Natural killer cell treated with Interleukin-12 subunit alpha and Interleukin-12 subunit beta and Interleukin-15 and Interleukin-18, amount 100 ng/mL, for 72 hours (primary cell): ENCODE measurements at regions not wholly inside any gene's neighbourhood (a gene's known extent, or its start where the extent isn't known, plus 50 kb on each side); places are given as distances from the start of the nearest gene placed in this dataset.

Source experiments
- ATAC-seq, 2 donors: fragments of 150-1000 bp; cut with Tn5 transposase in 1 of 2; sonication (Bioruptor Pico), chemical (Tn5 transposase) in 1 of 2; 2 replicates each; pipeline ENCODE4 v1.10.0; 2021
- DNase-seq: peaks from one replicate; pipeline ENCODE4 v3.0.0; 2022; ENCODE audit warnings: low spot score
- H3K27ac Mint-ChIP-seq, 2 donors: 1 replicate in 1 of 2; 2 replicates in 1 of 2; pipeline ENCODE4 v1.8.0; 2022; ENCODE audit warnings: mixed read lengths in 2 of 2, mild to moderate bottlenecking in 1 of 2, moderate library complexity in 1 of 2
- H3K27me3 Mint-ChIP-seq, 2 donors: 1 replicate in 1 of 2; 2 replicates in 1 of 2; pipeline ENCODE4 v1.8.0; 2022; ENCODE audit warnings: mixed read lengths in 2 of 2
- H3K36me3 Mint-ChIP-seq: one replicate; pipeline ENCODE4 v1.8.0; 2022; ENCODE audit warnings: mixed read lengths
- H3K4me1 Mint-ChIP-seq, 2 donors: 1 replicate in 1 of 2; 2 replicates in 1 of 2; pipeline ENCODE4 v1.8.0; 2022; ENCODE audit warnings: low read depth in 2 of 2, mixed read lengths in 2 of 2, mild to moderate bottlenecking in 1 of 2
- H3K4me3 Mint-ChIP-seq: one replicate; pipeline ENCODE4 v1.8.0; 2022; ENCODE audit warnings: mixed read lengths
- H3K9me3 Mint-ChIP-seq: 2 replicates; pipeline ENCODE4 v1.8.0; 2022; ENCODE audit warnings: mixed read lengths

- Mint-ChIP-seq H3K4me3 (no peak overlapping the region), H3K4me1 (no peaks in the 10 kb centered on the region), H3K36me3 (no peaks in the 10 kb centered on the region), H3K27ac (no peak overlapping the region), H3K9me3 (peaks cover under 1% of the 10 kb centered on the region), H3K27me3 (peaks cover 0 to 2% of the 10 kb centered on the region in 2 donors)
- no peak for ATAC-seq
- DNase-seq: no peak
These were observed 104.6 kb upstream of the GDF10 start for GRCh38 chr10:47195274-47195885.

GRCh38 chr10:47196691-47197090, 103.3 kb upstream of the GDF10 start:
- Mint-ChIP-seq H3K4me1 (no peaks in the 10 kb centered on the region), H3K4me3 (no peak overlapping the region), H3K27ac (no peak overlapping the region), H3K27me3 (peaks cover 0 to 12% of the 10 kb centered on the region in 2 donors), H3K36me3 (no peaks in the 10 kb centered on the region), H3K9me3 (peaks cover 5% of the 10 kb centered on the region)
- ATAC-seq: peak; percentile 21
- no peak for DNase-seq

GRCh38 chr10:47198221-47198620, 101.8 kb upstream of the GDF10 start:
- ATAC-seq (no peak), DNase-seq (no peak)
- Mint-ChIP-seq H3K36me3 (no peaks in the 10 kb centered on the region), H3K4me1 (no peaks in the 10 kb centered on the region), H3K27me3 (peaks cover 0 to 12% of the 10 kb centered on the region in 2 donors), H3K4me3 (no peak overlapping the region), H3K9me3 (peaks cover 5% of the 10 kb centered on the region), H3K27ac (no peak overlapping the region)

GRCh38 chr10:47205192-47205591, 94.8 kb upstream of the GDF10 start:
- Mint-ChIP-seq H3K4me3 (no peak overlapping the region), H3K4me1 (peaks cover 0 to 10% of the 10 kb centered on the region in 2 donors), H3K36me3 (no peaks in the 10 kb centered on the region), H3K27me3 (peaks cover 2 to 12% of the 10 kb centered on the region in 2 donors), H3K27ac (no peak overlapping the region), H3K9me3 (peaks cover 5% of the 10 kb centered on the region)
- DNase-seq: no peak
- ATAC-seq: no peak

- Mint-ChIP-seq H3K27ac (no peak overlapping the region), H3K4me1 (peaks cover 0 to 10% of the 10 kb centered on the region in 2 donors), H3K36me3 (no peaks in the 10 kb centered on the region), H3K9me3 (no peaks in the 10 kb centered on the region), H3K27me3 (peaks cover 0 to 2% of the 10 kb centered on the region in 2 donors), H3K4me3 (no peak overlapping the region)
- no peak for DNase-seq
- peak in 1 of 2 donors; percentile 45 for ATAC-seq
These were observed 93.3 kb upstream of the GDF10 start for GRCh38 chr10:47206449-47207280.

- Mint-ChIP-seq H3K27ac (no peak overlapping the region), H3K4me3 (no peak overlapping the region), H3K4me1 (peaks cover 0 to 10% of the 10 kb centered on the region in 2 donors), H3K27me3 (peaks cover 1 to 2% of the 10 kb centered on the region in 2 donors), H3K9me3 (no peaks in the 10 kb centered on the region), H3K36me3 (no peaks in the 10 kb centered on the region)
- ATAC-seq (peak in 1 of 2 donors; percentile 65), DNase-seq (no peak)
These were observed 92.7 kb upstream of the GDF10 start for GRCh38 chr10:47207281-47207615.

- Mint-ChIP-seq H3K36me3 (no peaks in the 10 kb centered on the region), H3K4me1 (peaks cover 0 to 10% of the 10 kb centered on the region in 2 donors), H3K4me3 (no peak overlapping the region), H3K9me3 (no peaks in the 10 kb centered on the region), H3K27me3 (peaks cover 2 to 8% of the 10 kb centered on the region in 2 donors), H3K27ac (no peak overlapping the region)
- no peak for DNase-seq
- ATAC-seq: no peak
These were observed 92.0 kb upstream of the GDF10 start for GRCh38 chr10:47207894-47208469.

GRCh38 chr10:47209466-47209865, 90.5 kb upstream of the GDF10 start:
- Mint-ChIP-seq H3K4me3 (no peak overlapping the region), H3K4me1 (peaks cover 0 to 10% of the 10 kb centered on the region in 2 donors), H3K27ac (no peak overlapping the region), H3K27me3 (peaks cover 2 to 8% of the 10 kb centered on the region in 2 donors), H3K36me3 (no peaks in the 10 kb centered on the region), H3K9me3 (no peaks in the 10 kb centered on the region)
- no peak for DNase-seq
- ATAC-seq: no peak

GRCh38 chr10:47214520-47214919, 85.5 kb upstream of the GDF10 start:
- H3K27me3 Mint-ChIP-seq: peaks cover 6 to 18% of the 10 kb centered on the region in 2 donors
- ATAC-seq (peak in 1 of 2 donors; percentile 36), DNase-seq (no peak)
- H3K27ac Mint-ChIP-seq: no peak overlapping the region
- H3K4me1 Mint-ChIP-seq: no peaks in the 10 kb centered on the region
- H3K9me3 Mint-ChIP-seq: no peaks in the 10 kb centered on the region
- no peaks in the 10 kb centered on the region for H3K36me3 Mint-ChIP-seq
- H3K4me3 Mint-ChIP-seq: no peak overlapping the region

GRCh38 chr10:47217113-47217512, 82.9 kb upstream of the GDF10 start:
- ATAC-seq (no peak), DNase-seq (no peak)
- Mint-ChIP-seq H3K9me3 (no peaks in the 10 kb centered on the region), H3K4me3 (no peak overlapping the region), H3K27me3 (peaks cover 6 to 18% of the 10 kb centered on the region in 2 donors), H3K36me3 (no peaks in the 10 kb centered on the region), H3K27ac (no peak overlapping the region), H3K4me1 (no peaks in the 10 kb centered on the region)

GRCh38 chr10:47218803-47219202, 81.2 kb upstream of the GDF10 start:
- peak in 1 of 2 donors; percentile 52 for ATAC-seq
- no peak overlapping the region for H3K27ac Mint-ChIP-seq
- H3K9me3 Mint-ChIP-seq: no peaks in the 10 kb centered on the region

GRCh38 chr10:47222461-47222860, 77.5 kb upstream of the GDF10 start:
- DNase-seq: no peak
- H3K9me3 Mint-ChIP-seq: no peaks in the 10 kb centered on the region
- H3K27ac Mint-ChIP-seq: no peak overlapping the region
- no peaks in the 10 kb centered on the region for H3K4me1 Mint-ChIP-seq
- H3K4me3 Mint-ChIP-seq: no peak overlapping the region
- H3K36me3 Mint-ChIP-seq: no peaks in the 10 kb centered on the region
- no peak for ATAC-seq
- H3K27me3 Mint-ChIP-seq: peaks cover 5 to 16% of the 10 kb centered on the region in 2 donors

More at GRCh38 chr10:47218803-47219202, 81.2 kb upstream of the GDF10 start:
- no peak for DNase-seq
- Mint-ChIP-seq H3K4me1 (no peaks in the 10 kb centered on the region), H3K4me3 (no peak overlapping the region), H3K36me3 (no peaks in the 10 kb centered on the region), H3K27me3 (peaks cover 6 to 20% of the 10 kb centered on the region in 2 donors)

- DNase-seq: no peak
- no peak for ATAC-seq
- no peak overlapping the region for H3K4me3 Mint-ChIP-seq
- no peaks in the 10 kb centered on the region for H3K9me3 Mint-ChIP-seq
- H3K27me3 Mint-ChIP-seq: peaks cover 5 to 19% of the 10 kb centered on the region in 2 donors
- no peaks in the 10 kb centered on the region for H3K4me1 Mint-ChIP-seq
- H3K36me3 Mint-ChIP-seq: no peaks in the 10 kb centered on the region
- no peak overlapping the region for H3K27ac Mint-ChIP-seq
These were observed 76.8 kb upstream of the GDF10 start for GRCh38 chr10:47223236-47223635.
